Astrocyte of the spinal cord (primary cell): ENCODE measurements at regions not wholly inside any gene's neighbourhood (a gene's known extent, or its start where the extent isn't known, plus 50 kb on each side); places are given as distances from the start of the nearest gene placed in this dataset.

Experiments
- DNase-seq: peaks from one replicate; pipeline ENCODE4 v3.0.0; 2011; ENCODE audit warnings: low read depth, low spot score
- H3K4me3 ChIP-seq: 2 replicates; pipeline ENCODE4 v1.5.1; 2011; ENCODE audit warnings: low read depth, mild to moderate bottlenecking, low read length, moderate library complexity
- in situ Hi-C: cut with HindIII; loops from 2 replicates; pipeline ENCODE4 v1.10.0; 2017; ENCODE audit warnings: low sequenced_read_pairs
- TF ChIP-seq, protein P1 (sequence below): IDR thresholded peaks from 2 replicates; pipeline ENCODE4 v1.5.1; 2012; ENCODE audit warnings: low read depth, mild to moderate bottlenecking, low read length, inconsistent platforms

DNA sequence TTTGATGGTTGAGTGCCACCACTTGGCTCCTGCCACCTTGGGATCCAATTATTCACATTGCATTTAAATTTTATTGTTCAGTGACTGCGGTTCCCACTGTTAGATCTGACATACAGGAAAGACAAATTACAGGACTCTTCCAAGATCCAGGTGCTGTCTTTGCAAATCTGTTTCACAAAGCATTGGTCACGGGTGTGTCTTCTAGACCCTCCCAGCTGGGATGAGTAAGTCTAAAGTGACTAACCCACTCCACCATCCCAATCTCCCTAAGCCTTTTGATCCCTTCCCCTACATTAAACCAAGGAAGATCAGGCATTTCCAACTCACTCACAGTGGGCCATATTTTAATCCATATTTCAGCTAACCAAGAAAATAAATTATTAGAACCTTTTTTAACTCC lies 1016.3 kb upstream of the CTNND2 start:
- in situ Hi-C loops = no loop called here
- no peak for DNase-seq
- TF ChIP-seq, protein P1, sequence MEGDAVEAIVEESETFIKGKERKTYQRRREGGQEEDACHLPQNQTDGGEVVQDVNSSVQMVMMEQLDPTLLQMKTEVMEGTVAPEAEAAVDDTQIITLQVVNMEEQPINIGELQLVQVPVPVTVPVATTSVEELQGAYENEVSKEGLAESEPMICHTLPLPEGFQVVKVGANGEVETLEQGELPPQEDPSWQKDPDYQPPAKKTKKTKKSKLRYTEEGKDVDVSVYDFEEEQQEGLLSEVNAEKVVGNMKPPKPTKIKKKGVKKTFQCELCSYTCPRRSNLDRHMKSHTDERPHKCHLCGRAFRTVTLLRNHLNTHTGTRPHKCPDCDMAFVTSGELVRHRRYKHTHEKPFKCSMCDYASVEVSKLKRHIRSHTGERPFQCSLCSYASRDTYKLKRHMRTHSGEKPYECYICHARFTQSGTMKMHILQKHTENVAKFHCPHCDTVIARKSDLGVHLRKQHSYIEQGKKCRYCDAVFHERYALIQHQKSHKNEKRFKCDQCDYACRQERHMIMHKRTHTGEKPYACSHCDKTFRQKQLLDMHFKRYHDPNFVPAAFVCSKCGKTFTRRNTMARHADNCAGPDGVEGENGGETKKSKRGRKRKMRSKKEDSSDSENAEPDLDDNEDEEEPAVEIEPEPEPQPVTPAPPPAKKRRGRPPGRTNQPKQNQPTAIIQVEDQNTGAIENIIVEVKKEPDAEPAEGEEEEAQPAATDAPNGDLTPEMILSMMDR = no peak
- no peak overlapping the region for H3K4me3 ChIP-seq

DNA sequence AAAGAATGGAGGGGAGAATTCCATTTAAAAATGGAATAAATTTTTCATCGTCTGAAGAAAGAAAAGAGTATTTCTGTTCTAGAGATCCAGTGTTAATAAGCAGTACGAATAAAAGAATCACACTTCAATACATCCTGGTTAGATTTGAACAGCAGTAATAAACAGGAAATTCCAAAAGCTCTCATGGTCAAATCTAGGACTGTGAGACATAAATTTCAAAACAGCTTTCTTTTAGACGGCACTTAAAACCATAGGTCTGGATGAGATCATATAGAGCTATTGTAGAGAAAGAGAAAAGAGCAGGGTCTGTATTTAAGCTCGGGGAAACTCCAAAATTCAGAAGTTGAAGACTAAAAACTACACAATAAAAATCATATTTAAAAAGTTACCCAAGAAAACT lies 1006.9 kb upstream of the CTNND2 start:
- in situ Hi-C loops = no loop called here
- H3K4me3 ChIP-seq = no peak overlapping the region
- TF ChIP-seq, protein P1 = no peak

DNA sequence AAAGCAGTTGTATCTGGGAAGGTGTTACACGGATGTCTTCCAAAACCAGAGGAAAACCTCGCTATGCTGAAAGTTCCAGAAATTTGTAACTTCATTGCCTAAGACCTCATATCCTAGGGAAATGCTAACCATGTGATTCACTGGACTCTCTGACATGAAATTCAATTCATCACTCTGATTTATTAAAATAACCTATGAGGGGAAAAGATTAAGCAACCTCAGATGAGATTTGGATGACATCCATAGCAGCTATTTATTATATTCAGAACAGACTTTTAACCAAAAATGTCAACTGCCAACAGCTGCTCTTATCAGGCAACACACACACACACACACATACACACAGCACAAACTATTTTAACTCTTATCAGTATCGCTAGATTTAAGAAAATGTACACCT lies 1006.4 kb upstream of the CTNND2 start:
- TF ChIP-seq, protein P1 = no peak
- no peak overlapping the region for H3K4me3 ChIP-seq
- in situ Hi-C loops = no loop called here
- no peak for DNase-seq

More for the DNA sequence above, 1006.9 kb upstream of the CTNND2 start:
- DNase-seq = peak; percentile 1

DNA sequence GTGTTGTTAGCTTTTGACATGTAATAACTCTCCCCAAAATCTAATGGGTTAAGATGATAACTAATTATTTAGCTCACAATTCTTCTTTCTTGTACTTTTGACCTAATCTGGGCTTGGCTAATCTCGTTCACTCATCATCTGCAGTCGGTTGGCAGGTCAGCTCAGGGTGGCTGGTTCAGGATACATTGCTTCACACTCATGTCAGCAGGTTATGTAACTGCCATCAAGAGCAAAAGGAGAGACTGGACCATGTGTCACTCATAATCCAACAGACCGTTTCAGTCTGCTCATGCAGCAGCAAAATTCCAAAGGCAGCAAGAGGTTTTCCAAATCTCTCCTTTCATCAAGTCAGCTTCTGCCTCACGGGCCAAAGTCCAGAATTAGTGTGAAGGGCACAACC lies 998.4 kb upstream of the CTNND2 start:
- no peak for DNase-seq
- TF ChIP-seq, protein P1 = no peak
- in situ Hi-C loops = no loop called here

DNA sequence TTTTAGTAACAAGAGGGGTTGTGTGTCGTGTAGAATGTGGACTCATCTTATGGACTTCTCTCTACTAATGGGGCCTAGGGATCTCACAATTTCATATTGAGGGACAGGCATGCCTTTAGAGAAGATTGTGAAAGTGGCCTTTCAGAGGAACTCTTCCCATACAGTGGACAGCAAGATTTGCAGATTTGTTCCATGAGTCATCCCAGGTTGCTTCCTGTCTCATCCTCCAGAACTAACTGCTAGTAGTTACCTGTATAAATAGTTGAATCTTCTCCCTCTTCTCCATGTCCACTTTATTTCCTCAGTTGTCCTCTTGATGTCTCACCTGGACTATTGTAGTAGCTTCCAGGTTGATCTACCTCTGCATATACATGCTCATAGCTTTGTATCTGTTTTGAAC lies 997.5 kb upstream of the CTNND2 start:
- no peak for DNase-seq
- in situ Hi-C loops = no loop called here
- TF ChIP-seq, protein P1 = no peak
- no peak overlapping the region for H3K4me3 ChIP-seq

More for the DNA sequence above, 998.4 kb upstream of the CTNND2 start:
- H3K4me3 ChIP-seq = no peak overlapping the region

DNA sequence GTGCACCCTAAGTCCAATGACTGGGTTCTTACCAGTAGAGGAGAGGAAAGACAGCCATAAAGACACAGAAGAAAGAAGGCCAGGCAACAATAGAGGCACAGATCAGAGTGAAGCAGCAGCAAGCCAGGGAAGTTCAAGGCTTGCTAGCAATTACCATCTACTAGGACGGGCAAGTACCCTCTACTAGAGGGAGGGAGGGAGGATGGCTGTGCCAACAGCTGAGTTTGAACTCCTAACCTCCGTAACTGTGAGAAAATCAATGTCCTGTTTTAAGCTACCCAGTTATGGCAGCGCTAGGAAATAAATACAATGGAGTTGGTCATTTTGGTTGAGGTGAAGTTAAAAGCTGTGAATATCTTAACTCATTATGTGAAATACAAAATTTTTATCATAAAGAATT lies 991.8 kb upstream of the CTNND2 start:
- TF ChIP-seq, protein P1 = no peak
- in situ Hi-C loops = no loop called here
- DNase-seq = no peak
- no peak overlapping the region for H3K4me3 ChIP-seq

DNA sequence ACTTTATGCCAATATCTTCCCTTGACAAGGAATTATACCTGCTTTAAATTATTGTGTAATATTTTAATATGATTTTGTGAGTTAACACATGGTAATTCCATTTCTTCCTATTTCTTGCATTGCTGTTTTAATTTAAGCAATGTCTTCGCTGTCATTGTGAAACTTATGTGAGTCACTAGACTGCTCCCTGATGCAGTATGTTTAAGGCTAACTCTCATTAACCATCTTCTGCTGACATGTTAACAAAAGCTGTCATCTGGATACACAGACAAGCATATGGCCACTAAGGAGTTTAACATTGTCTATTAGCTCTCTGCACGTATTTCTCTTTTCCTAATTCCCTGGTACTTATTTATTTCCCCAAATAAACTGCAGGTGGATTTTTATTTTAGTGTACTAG lies 980.8 kb upstream of the CTNND2 start:
- in situ Hi-C loops = no loop called here
- no peak for DNase-seq
- H3K4me3 ChIP-seq = no peak overlapping the region
- TF ChIP-seq, protein P1 = no peak
